ENCODE measurements at regions not wholly inside any gene's neighbourhood (a gene's known extent, or its start where the extent isn't known, plus 50 kb on each side); places are given as distances from the start of the nearest gene placed in this dataset.

DNA sequence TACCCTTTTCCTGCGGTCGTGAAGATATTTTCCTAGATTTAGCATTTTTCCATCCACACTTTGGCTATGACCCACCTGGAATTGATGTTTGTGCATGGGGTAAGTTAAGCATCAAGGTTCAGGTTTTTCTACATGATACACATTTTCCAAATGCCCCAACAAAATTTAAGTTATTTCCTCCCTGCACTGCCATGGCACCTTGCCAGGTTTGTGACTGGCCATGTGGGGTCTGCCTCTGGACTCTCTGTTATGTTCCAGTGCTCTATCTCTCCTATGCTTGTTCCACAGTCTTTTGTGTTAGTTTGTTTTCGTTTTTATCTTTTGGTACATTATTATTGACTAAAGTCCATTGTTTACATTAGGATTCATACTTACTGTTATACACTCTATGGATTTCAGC lies 934.3 kb downstream of the TBC1D22A start:
- no peak for DNase-seq (ENCODE audit: low read depth)
- no peak overlapping the region for H3K4me3 ChIP-seq (ENCODE audit: low read depth, low read length)
- TF ChIP-seq, protein P1, sequence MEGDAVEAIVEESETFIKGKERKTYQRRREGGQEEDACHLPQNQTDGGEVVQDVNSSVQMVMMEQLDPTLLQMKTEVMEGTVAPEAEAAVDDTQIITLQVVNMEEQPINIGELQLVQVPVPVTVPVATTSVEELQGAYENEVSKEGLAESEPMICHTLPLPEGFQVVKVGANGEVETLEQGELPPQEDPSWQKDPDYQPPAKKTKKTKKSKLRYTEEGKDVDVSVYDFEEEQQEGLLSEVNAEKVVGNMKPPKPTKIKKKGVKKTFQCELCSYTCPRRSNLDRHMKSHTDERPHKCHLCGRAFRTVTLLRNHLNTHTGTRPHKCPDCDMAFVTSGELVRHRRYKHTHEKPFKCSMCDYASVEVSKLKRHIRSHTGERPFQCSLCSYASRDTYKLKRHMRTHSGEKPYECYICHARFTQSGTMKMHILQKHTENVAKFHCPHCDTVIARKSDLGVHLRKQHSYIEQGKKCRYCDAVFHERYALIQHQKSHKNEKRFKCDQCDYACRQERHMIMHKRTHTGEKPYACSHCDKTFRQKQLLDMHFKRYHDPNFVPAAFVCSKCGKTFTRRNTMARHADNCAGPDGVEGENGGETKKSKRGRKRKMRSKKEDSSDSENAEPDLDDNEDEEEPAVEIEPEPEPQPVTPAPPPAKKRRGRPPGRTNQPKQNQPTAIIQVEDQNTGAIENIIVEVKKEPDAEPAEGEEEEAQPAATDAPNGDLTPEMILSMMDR (conservative IDR thresholded peaks at IDR 0.05; ENCODE audit: low read depth, low read length): no peak

DNA sequence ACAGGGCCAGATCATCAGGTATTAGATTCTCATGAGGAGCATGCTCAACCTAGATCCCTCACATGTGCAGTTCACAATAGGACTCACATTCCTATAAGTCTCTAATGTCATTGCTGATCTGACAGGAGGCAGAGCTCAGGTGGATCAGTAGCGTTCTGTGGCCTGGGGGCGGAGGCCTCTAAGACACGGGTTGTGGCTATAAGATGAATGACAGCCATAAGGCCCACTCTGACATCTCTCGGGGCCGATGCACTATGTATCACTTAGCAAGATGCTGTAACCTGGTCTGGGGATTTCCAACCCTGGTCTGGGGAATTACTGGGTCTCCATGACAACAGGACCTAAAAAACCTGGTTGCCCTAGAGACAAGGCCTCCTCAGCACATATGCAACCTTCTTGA lies 932.7 kb downstream of the TBC1D22A start:
- TF ChIP-seq, protein P1 (conservative IDR thresholded peaks at IDR 0.05; ENCODE audit: low read depth, low read length): no peak

DNA sequence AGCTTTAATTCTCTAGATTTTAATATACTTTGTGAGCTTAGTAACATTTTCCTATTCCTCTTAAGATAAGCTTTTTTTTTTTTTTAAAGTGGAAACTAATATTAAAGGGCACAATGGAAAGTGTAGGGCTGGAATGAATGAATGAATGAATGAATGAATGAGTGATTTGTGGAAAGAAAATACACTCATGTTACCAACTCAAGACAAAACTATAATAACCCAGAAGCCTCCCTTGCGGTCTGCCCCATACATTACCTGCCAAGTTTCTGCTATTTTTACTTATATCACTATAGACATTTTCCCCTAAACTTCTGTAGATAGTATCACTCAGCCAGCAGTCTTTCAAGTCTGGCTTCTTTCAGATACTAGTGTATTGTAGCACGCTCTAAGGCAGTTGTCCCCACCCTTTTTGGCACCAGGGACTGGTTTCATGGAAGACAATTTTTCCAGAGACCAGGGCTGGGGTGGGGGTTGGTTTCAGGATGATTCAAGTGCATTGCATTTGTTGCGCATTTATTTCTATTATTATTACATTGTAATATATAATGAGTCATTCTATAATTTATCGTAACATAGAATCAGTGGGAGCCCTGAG lies 932.2 kb downstream of the TBC1D22A start:
- H3K4me3 ChIP-seq (ENCODE audit: low read depth, low read length): no peak overlapping the region
- DNase-seq (ENCODE audit: low read depth): no peak
- TF ChIP-seq, protein P1 (conservative IDR thresholded peaks at IDR 0.05; ENCODE audit: low read depth, low read length): no peak

More for the DNA sequence above, 932.7 kb downstream of the TBC1D22A start:
- no peak overlapping the region for H3K4me3 ChIP-seq (ENCODE audit: low read depth, low read length)
- DNase-seq (ENCODE audit: low read depth): no peak

DNA sequence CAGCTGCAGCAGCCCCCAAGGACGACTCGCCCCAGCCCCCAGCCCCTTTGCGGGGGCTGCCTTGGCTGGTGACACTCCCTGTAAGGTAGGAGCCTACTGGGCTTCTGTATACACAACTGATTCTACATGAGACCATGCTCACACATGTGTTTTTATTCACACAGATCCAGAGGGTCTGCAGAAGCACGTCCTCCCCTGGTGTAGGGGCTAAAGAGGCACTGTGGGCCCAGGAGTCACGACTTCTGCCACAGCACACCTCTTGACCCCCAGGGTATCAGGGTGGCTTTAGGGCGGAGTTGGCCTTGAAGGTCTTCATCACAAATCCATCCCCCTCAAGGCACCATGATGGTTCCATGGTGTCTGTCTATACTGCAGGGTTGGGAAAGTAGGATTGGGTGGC lies 931.2 kb downstream of the TBC1D22A start:
- no peak for DNase-seq (ENCODE audit: low read depth)
- TF ChIP-seq, protein P1 (conservative IDR thresholded peaks at IDR 0.05; ENCODE audit: low read depth, low read length): no peak
- H3K4me3 ChIP-seq (ENCODE audit: low read depth, low read length): no peak overlapping the region

DNA sequence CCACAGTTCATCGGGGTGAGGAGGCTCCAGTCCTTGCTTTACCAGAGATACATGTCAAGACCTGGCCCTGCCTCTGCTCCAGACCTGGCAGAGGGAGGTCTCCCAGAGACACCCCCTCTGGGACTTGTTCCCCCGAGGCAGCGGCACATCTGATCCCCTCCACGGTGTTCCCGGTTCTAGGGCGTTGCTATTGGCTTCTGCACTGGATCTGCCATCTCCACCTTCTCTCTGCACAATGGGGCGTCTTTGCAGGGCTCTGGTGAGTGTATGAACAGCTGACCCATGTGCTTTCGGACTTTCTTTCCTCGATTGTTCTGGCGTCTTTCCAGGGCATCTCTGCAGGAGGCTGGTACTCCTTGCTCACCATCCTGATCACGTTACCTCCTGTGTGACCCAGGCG lies 930.4 kb downstream of the TBC1D22A start:
- TF ChIP-seq, protein P1 (conservative IDR thresholded peaks at IDR 0.05; ENCODE audit: low read depth, low read length): no peak
- no peak overlapping the region for H3K4me3 ChIP-seq (ENCODE audit: low read depth, low read length)
- DNase-seq (ENCODE audit: low read depth): no peak

DNA sequence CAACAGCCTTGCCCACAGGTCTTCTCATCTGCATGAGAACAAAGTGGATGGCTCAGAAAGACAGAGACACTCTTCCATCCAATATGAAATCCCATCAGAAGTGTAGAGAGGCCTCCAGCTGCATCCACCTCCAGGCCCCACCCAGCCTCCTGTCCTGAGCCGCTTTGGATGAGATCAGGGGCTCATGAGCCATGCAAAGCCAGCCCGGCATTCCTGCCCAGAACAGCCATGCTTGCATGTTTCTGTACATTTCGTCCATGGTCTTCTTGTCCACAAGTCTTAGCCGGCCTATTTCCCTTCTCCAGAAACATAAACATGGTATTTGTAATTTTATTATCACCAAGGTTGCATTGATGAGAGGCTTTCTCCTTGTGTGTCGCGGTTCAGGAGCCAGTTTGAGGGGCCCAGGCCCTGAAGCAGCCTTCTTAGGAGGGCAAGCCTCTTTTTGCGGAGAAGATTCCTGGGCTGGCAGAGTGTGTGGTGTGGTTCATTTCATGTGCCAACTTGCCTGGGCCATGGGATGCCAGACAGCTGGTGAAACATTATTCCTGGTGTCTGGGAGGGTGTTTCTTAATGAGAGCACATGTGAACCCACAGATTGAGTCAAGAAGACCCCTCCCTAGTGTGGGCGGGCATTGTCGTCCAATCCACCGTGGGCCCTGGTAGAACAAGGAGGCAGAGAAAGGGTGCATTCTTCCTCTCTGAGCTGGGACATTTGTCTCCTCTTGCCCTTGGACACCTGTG lies 928.9 kb downstream of the TBC1D22A start:
- TF ChIP-seq, protein P1 (conservative IDR thresholded peaks at IDR 0.05; ENCODE audit: low read depth, low read length): no peak
- H3K4me3 ChIP-seq (ENCODE audit: low read depth, low read length): no peak overlapping the region

DNA sequence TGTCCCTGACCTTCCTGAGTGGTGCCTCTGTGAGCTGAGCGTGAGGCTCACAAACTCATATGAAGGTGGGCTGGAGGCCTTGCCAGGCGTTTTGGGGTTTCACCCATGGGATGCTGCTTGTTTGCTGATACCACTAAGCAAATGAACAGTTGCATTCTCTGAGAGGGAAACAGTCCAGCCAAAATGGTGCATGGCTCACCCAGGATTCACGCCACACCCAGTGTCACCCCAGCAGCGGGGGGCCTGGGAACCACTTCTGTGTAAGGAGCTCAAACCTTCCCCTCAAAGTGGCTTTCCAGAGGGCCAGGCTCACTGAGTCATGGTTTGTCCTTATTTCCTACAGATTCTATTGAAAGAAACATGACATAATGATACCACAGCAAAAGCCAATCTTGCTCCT lies 928.1 kb downstream of the TBC1D22A start:
- no peak overlapping the region for H3K4me3 ChIP-seq (ENCODE audit: low read depth, low read length)
- TF ChIP-seq, protein P1 (conservative IDR thresholded peaks at IDR 0.05; ENCODE audit: low read depth, low read length): no peak
- no peak for DNase-seq (ENCODE audit: low read depth)

More for the DNA sequence above, 928.9 kb downstream of the TBC1D22A start:
- no peak for DNase-seq (ENCODE audit: low read depth)
